GM18502 (cell line): ENCODE measurements at regions not wholly inside any gene's neighbourhood (a gene's known extent, or its start where the extent isn't known, plus 50 kb on each side); places are given as distances from the start of the nearest gene placed in this dataset.
A peak's percentile ranks its signal among the peaks of the same experiment; 100 is the strongest.
"Not testable (repeated sequence)": the region's sequence is repeated elsewhere in the genome, so short reads cannot be mapped to it uniquely, and the experiment has no call there.

Source experiments
- ATAC-seq: cut with Tn5 transposase; IDR thresholded peaks from one replicate; pipeline ENCODE4 v1.9.1; 2021; ENCODE audit warnings: mild to moderate bottlenecking; ENCODE audit not compliant: unreplicated experiment, poor library complexity

- ATAC-seq: peak; percentile 89
Measured at GRCh38 chr15:32536507-32537172, 56.6 kb upstream of the GOLGA8N start.

- ATAC-seq: peak; percentile 37
Measured at GRCh38 chr15:32536057-32536493, 57.2 kb upstream of the GOLGA8N start.

GRCh38 chr15:32535150-32535898 is 57.9 kb upstream of the GOLGA8N start:
- peak; percentile 43 for ATAC-seq

- ATAC-seq: not testable (repeated sequence)
Measured at GRCh38 chr15:32522900-32523299, 67.5 kb upstream of the GOLGA8O start.

GRCh38 chr15:32522421-32522820 is 67.0 kb upstream of the GOLGA8O start:
- ATAC-seq: not testable (repeated sequence)

GRCh38 chr15:32518976-32519375 is 63.5 kb upstream of the GOLGA8O start:
- not testable (repeated sequence) for ATAC-seq

- not testable (repeated sequence) for ATAC-seq
Measured at GRCh38 chr15:32518013-32518412, 62.6 kb upstream of the GOLGA8O start.

GRCh38 chr15:32516954-32517353 is 61.5 kb upstream of the GOLGA8O start:
- ATAC-seq: not testable (repeated sequence)

GRCh38 chr15:32513378-32513777 is 57.9 kb upstream of the GOLGA8O start:
- not testable (repeated sequence) for ATAC-seq

GRCh38 chr15:32510027-32510426 is 54.6 kb upstream of the GOLGA8O start:
- not testable (repeated sequence) for ATAC-seq

- not testable (repeated sequence) for ATAC-seq
Measured at GRCh38 chr15:32508081-32508480, 52.6 kb upstream of the GOLGA8O start.

GRCh38 chr15:32506787-32507186 is 51.4 kb upstream of the GOLGA8O start:
- ATAC-seq: not testable (repeated sequence)

- ATAC-seq: not testable (repeated sequence)
Measured at GRCh38 chr15:32505633-32506032, 50.2 kb upstream of the GOLGA8O start.
